ENCODE measurements at regions not wholly inside any gene's neighbourhood (a gene's known extent, or its start where the extent isn't known, plus 50 kb on each side); places are given as distances from the start of the nearest gene placed in this dataset.

DNA sequence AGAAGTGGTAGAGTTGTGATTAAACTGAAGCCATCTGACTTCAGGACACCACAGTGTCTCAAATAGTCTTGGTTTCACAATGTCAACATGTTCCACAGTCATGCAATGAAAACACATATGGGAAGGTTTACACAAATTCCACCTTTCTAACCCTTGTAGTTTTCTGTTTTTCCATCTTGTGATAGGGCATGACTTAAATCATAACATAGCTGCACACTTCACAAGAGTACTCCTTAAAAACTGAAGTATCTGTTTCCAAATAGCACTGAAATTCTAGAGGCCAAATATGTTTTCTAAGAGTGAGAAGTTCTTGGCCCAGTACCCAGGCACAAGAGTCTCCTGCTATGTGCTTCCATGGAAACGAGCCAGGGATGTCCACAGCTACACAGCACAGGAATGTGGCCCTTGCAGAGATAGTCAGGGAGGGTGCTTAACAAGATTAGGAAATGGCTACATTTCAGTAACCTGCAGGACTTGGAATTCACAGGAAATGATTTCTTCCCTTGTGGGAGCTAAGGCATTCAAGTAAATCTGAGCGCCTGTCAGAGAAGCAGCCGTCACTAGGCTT, 269.1 kb downstream of the NDFIP2 start:
- peaks cover 12% of the 10 kb centered on the region for H3K4me1 ChIP-seq
- WGBS, 2 donors: 38 to 48% methylated on average over 3 of the region's 3 CpGs
- TF ChIP-seq POLR2A (IDR thresholded peaks at IDR 0.05) (no peak), CTCF (IDR thresholded peaks at IDR 0.05) (no peak)
- H3K4me3 ChIP-seq: no peak overlapping the region
- peak overlapping the region in 1 of 4 donors; percentile 33 for H3K27ac ChIP-seq
- no peaks in the 10 kb centered on the region for H3K27me3 ChIP-seq
- ATAC-seq (peak; percentile 79), DNase-seq (peak; percentile 28 to 71 (median 56))
- H3K36me3 ChIP-seq (replicated peaks in 1 of 2; ENCODE audit: insufficient read depth in 1 of 2, low read depth in 2 of 2): no peaks in the 10 kb centered on the region
- no peaks in the 10 kb centered on the region for H3K9me3 ChIP-seq
- intact Hi-C loops (cut with DNase I): no loop called here

GRCh38 chr13:79749566-79749965, 268.6 kb downstream of the NDFIP2 start:
- Histone ChIP-seq H3K27ac (peak overlapping the region in 1 of 4 donors; percentile 33), H3K27me3 (no peaks in the 10 kb centered on the region), H3K4me3 (no peak overlapping the region), H3K36me3 (replicated peaks in 1 of 2; ENCODE audit: insufficient read depth in 1 of 2, low read depth in 2 of 2) (no peaks in the 10 kb centered on the region), H3K4me1 (peaks cover 15% of the 10 kb centered on the region), H3K9me3 (no peaks in the 10 kb centered on the region)
- no peak for ATAC-seq
- intact Hi-C loops (cut with DNase I): no loop called here
- TF ChIP-seq CTCF (IDR thresholded peaks at IDR 0.05) (no peak), POLR2A (IDR thresholded peaks at IDR 0.05) (no peak)
- WGBS, 2 donors: 80 to 86% methylated on average over 2 of the region's 2 CpGs
- DNase-seq: no peak

GRCh38 chr13:79745081-79745480, 264.1 kb downstream of the NDFIP2 start:
- Histone ChIP-seq H3K4me3 (no peak overlapping the region), H3K27me3 (no peaks in the 10 kb centered on the region), H3K4me1 (peaks cover 21% of the 10 kb centered on the region), H3K27ac (peak overlapping the region in 1 of 4 donors; percentile 29), H3K9me3 (no peaks in the 10 kb centered on the region), H3K36me3 (replicated peaks in 1 of 2; ENCODE audit: insufficient read depth in 1 of 2, low read depth in 2 of 2) (no peaks in the 10 kb centered on the region)
- WGBS, 2 donors: 26 to 37% methylated on average over 2 of the region's 2 CpGs
- intact Hi-C loops (cut with DNase I): no loop called here
- ATAC-seq: peak; percentile 86
- no peak for TF ChIP-seq POLR2A (IDR thresholded peaks at IDR 0.05)
- TF ChIP-seq CTCF (IDR thresholded peaks at IDR 0.05): no peak
- DNase-seq: peak; percentile 45 to 76 (median 74)

- H3K4me3 ChIP-seq: no peak overlapping the region
- H3K9me3 ChIP-seq: no peaks in the 10 kb centered on the region
- no peak for ATAC-seq
- intact Hi-C loops (cut with DNase I): no loop called here
- 84 to 87% methylated on average over 3 of the region's 3 CpGs for WGBS, 2 donors
- TF ChIP-seq CTCF (IDR thresholded peaks at IDR 0.05) (no peak), POLR2A (IDR thresholded peaks at IDR 0.05) (no peak)
- H3K27me3 ChIP-seq: no peaks in the 10 kb centered on the region
- H3K36me3 ChIP-seq (replicated peaks in 1 of 2; ENCODE audit: insufficient read depth in 1 of 2, low read depth in 2 of 2): no peaks in the 10 kb centered on the region
- no peak overlapping the region for H3K27ac ChIP-seq
- no peak for DNase-seq
- peaks cover 19% of the 10 kb centered on the region for H3K4me1 ChIP-seq
Observed at GRCh38 chr13:79742923-79743322, 262.0 kb downstream of the NDFIP2 start.

DNA sequence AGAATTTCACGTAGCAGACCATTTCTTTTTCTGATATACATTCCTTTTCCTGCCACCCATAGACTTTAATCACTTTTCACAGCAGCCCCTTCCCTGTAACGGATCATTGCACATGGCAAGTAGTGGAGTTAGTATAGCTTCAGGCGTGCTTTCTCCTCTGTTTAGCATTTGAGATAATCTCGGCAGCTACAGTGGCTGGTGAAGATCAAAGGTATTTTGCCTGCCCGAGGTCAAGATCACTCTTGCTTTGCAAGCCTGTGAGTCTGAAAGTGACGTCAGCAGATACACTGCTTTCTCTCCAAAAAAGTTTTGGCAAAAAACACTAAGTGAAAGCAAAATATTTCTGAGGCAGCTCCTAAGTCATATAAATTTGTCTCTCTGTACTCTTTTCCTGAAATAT, 260.0 kb downstream of the NDFIP2 start:
- no peaks in the 10 kb centered on the region for H3K36me3 ChIP-seq (replicated peaks in 1 of 2; ENCODE audit: insufficient read depth in 1 of 2, low read depth in 2 of 2)
- peak; percentile 60 for ATAC-seq
- H3K9me3 ChIP-seq: no peaks in the 10 kb centered on the region
- no peak overlapping the region for H3K4me3 ChIP-seq
- intact Hi-C loops (cut with DNase I): no loop called here
- TF ChIP-seq CTCF (IDR thresholded peaks at IDR 0.05) (no peak), POLR2A (IDR thresholded peaks at IDR 0.05) (no peak)
- DNase-seq: peak in 3 of 4 donors; percentile 22 to 50 (median 25)
- H3K27ac ChIP-seq: no peak overlapping the region
- H3K27me3 ChIP-seq: no peaks in the 10 kb centered on the region
- H3K4me1 ChIP-seq: peaks cover 19% of the 10 kb centered on the region
- WGBS, 2 donors: 11 to 14% methylated on average over 6 of the region's 6 CpGs
